T-helper 2 cell treated with Interferon-gamma antibody and Interleukin-4, amounts not matched to agents 5 μg/mL and 100 μg/mL, for 36 hours (primary cell): ENCODE measurements at regions not wholly inside any gene's neighbourhood (a gene's known extent, or its start where the extent isn't known, plus 50 kb on each side); places are given as distances from the start of the nearest gene placed in this dataset.

Experiments used
- DNase-seq: peaks from one replicate; pipeline ENCODE4 v3.0.0; 2021; ENCODE audit warnings: low spot score
- H3K27ac Mint-ChIP-seq: one replicate; pipeline ENCODE4 v1.8.0; 2021; ENCODE audit warnings: mild to moderate bottlenecking, mixed read lengths
- H3K27me3 Mint-ChIP-seq: one replicate; pipeline ENCODE4 v1.8.0; 2021; ENCODE audit warnings: low read depth, mixed read lengths
- H3K36me3 Mint-ChIP-seq: one replicate; pipeline ENCODE4 v1.8.0; 2021; ENCODE audit warnings: low read depth, mixed read lengths
- H3K4me1 Mint-ChIP-seq: one replicate; pipeline ENCODE4 v1.8.0; 2021; ENCODE audit warnings: low read depth, mixed read lengths
- H3K4me3 Mint-ChIP-seq: one replicate; pipeline ENCODE4 v1.8.0; 2022; ENCODE audit warnings: mild to moderate bottlenecking, moderate library complexity, mixed read lengths
- H3K9me3 Mint-ChIP-seq: one replicate; pipeline ENCODE4 v1.8.0; 2021; ENCODE audit warnings: mixed read lengths

DNA sequence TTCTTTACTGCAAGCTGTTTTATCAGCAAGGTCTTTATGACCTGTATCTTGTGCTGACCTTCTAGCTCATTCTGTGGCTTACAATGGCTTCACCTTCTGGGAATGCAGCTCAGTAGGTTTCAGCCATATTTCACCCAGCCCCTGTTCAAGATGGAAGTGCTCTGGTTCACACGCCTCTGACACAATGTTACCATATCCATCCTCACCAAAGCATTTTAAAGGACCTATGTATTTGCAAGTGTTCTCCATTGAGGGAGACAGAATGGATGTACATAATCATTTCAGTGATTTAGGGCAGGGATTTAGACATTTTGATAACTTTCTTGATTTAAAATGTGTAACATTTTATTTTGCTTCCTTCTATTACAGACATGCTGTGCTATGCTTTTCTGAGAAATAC, 182.3 kb upstream of the FN1 start:
- Mint-ChIP-seq H3K9me3 (no peaks in the 10 kb centered on the region), H3K36me3 (no peaks in the 10 kb centered on the region)

DNA sequence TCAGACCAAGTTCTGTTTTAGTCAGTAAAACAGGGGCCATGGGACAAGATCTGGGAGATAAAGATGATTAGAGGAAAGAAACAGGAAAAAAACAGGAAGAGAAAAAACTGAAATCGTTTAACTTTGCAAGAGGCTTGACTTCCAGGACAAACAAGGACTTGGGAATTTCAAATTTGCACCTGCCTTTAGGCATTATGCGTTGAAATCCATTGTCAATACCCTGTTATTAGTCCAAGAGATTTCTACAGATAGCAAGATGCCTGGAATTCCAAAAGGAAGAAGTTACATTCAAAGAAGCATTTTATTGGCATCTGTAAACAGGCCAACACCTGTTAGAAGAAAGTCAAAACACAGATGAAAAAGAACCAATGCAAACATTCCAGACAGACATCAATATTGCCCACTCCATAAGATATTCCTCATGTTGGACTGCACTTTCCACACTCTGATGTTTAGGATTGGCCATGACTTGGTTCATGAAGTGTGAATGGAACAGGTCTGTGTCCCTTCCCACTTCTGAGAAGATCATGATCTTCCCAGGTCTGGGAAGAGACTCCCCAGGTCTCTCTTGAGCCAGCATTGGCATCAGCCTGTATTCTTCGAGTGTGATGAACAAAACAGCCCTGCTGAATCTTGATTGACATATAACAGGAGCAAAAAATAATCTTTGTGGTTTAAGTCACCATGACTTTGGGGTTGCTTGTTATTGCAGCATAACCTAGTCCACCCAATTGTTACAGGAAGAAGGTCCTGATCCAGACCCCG, 181.4 kb upstream of the FN1 start:
- Mint-ChIP-seq H3K36me3 (no peaks in the 10 kb centered on the region), H3K9me3 (no peaks in the 10 kb centered on the region), H3K27ac (no peak overlapping the region), H3K4me1 (peaks cover 6% of the 10 kb centered on the region), H3K27me3 (peaks cover 6% of the 10 kb centered on the region), H3K4me3 (no peak overlapping the region)
- no peak for DNase-seq

More for the DNA sequence above, 182.3 kb upstream of the FN1 start:
- no peak overlapping the region for H3K4me3 Mint-ChIP-seq
- H3K27ac Mint-ChIP-seq = no peak overlapping the region
- DNase-seq = no peak
- H3K27me3 Mint-ChIP-seq = peaks cover 6% of the 10 kb centered on the region
- H3K4me1 Mint-ChIP-seq = peaks cover 6% of the 10 kb centered on the region

DNA sequence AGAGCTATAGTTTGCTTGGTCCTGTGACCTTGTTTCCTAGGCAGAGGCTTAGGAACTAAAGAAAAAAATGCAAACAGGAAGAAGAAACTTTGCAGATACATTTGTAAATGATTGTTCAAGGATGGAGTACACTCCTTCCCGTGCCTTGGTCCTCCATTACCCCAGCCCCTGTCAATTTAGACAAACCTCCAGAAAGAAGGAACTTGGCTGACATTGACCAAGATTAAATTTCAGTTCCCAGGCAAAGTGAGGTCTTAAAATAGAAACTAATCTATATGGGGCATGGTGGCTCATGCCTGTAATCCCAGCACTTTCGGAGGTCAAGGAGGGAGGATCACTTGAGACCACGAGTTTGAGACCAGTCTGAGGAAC, 179.9 kb upstream of the FN1 start:
- Mint-ChIP-seq H3K27me3 (peaks cover 6% of the 10 kb centered on the region), H3K27ac (no peak overlapping the region), H3K36me3 (no peaks in the 10 kb centered on the region), H3K9me3 (no peaks in the 10 kb centered on the region), H3K4me3 (no peak overlapping the region), H3K4me1 (peaks cover 6% of the 10 kb centered on the region)
- DNase-seq = no peak

DNA sequence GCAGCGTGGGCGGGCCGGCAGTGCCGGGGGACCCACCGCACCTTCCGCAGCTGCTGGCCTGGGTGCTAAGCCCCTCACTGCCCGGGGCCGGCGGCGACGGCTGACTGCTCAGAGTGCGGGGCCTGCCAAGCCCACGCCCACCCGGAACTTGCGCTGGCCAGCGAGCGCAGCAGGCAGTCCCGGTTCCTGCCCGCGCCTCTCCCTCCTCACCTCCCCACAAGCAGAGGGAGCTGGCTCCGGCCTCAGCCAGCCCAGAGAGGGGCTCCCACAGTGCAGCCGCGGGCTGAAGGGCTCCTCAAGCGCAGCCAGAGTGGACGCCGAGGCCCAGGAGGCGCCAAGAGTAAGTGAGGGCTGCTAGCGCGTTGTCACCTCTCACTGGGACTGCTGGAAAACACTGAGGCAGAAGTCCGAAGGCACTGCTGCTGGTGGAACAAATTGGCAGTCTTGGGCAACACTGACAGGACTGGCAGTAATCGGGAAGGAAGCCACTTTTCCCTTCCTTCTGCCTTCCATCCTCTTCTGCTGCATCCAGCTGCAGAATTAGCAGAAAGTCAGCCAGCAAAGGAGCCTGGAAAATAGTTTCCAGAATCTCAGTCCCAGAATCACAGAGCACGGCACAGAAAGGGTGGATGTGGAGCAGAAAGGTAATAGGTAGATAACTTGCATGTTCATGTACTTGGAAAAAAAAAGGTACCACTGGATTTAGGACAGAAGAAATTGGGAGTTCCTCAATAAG, 179.4 kb upstream of the FN1 start:
- Mint-ChIP-seq H3K27ac (no peak overlapping the region), H3K27me3 (peaks cover 6% of the 10 kb centered on the region), H3K4me1 (peaks cover 6% of the 10 kb centered on the region), H3K9me3 (no peaks in the 10 kb centered on the region), H3K4me3 (no peak overlapping the region), H3K36me3 (no peaks in the 10 kb centered on the region)
- no peak for DNase-seq

GRCh38 chr2:215614296-215614695, 178.4 kb upstream of the FN1 start:
- no peak for DNase-seq
- Mint-ChIP-seq H3K27ac (no peak overlapping the region), H3K9me3 (no peaks in the 10 kb centered on the region), H3K36me3 (no peaks in the 10 kb centered on the region), H3K4me3 (no peak overlapping the region), H3K27me3 (no peaks in the 10 kb centered on the region), H3K4me1 (no peaks in the 10 kb centered on the region)

DNA sequence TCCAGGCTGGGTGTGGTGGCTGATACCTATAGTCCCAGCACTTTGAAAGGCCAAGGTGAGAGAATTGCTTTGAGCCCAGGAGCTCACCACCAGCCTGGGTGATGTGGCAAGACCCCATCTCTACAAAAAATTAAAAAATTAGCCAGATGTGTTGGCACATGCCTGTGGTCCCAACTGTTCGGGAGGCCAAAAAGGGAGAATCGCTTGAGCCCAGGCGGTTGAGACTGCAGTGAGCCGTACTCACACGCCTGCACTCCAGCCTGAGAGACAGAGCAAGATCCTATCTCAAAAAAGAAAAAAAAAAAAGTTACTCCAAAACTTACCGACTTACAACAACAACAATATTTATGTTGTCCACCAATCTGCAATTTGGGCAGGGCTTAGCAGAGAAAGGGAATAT, 178.0 kb upstream of the FN1 start:
- DNase-seq = no peak
- no peaks in the 10 kb centered on the region for H3K4me1 Mint-ChIP-seq
- no peaks in the 10 kb centered on the region for H3K27me3 Mint-ChIP-seq
- no peak overlapping the region for H3K4me3 Mint-ChIP-seq
- no peaks in the 10 kb centered on the region for H3K9me3 Mint-ChIP-seq
- no peaks in the 10 kb centered on the region for H3K36me3 Mint-ChIP-seq
- H3K27ac Mint-ChIP-seq = no peak overlapping the region

DNA sequence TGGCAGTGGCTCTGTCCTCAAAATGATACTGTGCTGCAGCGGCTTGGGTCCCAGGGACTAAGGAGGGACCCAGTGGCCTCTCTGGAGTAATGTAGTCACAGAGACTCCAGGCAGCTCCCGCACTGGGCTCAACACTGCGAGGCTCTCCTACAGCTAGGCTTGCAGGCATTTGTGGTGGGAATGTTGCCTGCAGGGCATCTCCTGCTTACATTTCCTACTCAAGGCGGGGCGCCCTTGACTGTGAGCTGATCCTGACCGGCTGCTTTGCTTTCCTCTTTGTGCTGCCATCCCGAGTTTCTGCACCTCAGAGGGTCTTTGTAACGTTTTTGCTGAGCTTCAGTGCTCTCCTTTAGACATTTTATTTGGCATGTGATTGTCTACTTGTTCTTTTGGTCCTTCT, 177.4 kb upstream of the FN1 start:
- no peak overlapping the region for H3K4me3 Mint-ChIP-seq
- no peaks in the 10 kb centered on the region for H3K9me3 Mint-ChIP-seq
- no peaks in the 10 kb centered on the region for H3K36me3 Mint-ChIP-seq
- H3K27me3 Mint-ChIP-seq = no peaks in the 10 kb centered on the region
- no peak overlapping the region for H3K27ac Mint-ChIP-seq
- DNase-seq = no peak
- no peaks in the 10 kb centered on the region for H3K4me1 Mint-ChIP-seq

DNA sequence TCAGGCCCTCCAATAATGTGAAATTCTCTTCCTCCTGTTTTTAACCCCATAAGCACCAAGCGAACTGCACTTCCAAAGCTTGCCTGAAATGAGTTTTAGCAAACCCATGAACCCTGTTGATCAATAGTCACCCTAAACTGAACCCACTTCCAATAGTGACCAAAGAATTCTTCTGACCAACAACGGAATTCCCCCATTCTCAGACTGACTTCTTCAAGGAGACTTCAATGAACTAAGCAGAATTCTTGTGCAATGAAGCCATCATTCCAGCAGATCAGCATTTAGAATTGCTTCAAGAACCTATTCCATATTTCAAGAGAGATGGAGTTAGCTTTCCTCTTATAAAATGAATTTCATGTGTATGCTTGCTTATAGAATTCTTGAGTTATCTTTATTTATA, 176.9 kb upstream of the FN1 start:
- no peak overlapping the region for H3K27ac Mint-ChIP-seq
- no peak overlapping the region for H3K4me3 Mint-ChIP-seq
- no peak for DNase-seq
- no peaks in the 10 kb centered on the region for H3K9me3 Mint-ChIP-seq
- H3K36me3 Mint-ChIP-seq = no peaks in the 10 kb centered on the region
- no peaks in the 10 kb centered on the region for H3K27me3 Mint-ChIP-seq
- H3K4me1 Mint-ChIP-seq = no peaks in the 10 kb centered on the region

DNA sequence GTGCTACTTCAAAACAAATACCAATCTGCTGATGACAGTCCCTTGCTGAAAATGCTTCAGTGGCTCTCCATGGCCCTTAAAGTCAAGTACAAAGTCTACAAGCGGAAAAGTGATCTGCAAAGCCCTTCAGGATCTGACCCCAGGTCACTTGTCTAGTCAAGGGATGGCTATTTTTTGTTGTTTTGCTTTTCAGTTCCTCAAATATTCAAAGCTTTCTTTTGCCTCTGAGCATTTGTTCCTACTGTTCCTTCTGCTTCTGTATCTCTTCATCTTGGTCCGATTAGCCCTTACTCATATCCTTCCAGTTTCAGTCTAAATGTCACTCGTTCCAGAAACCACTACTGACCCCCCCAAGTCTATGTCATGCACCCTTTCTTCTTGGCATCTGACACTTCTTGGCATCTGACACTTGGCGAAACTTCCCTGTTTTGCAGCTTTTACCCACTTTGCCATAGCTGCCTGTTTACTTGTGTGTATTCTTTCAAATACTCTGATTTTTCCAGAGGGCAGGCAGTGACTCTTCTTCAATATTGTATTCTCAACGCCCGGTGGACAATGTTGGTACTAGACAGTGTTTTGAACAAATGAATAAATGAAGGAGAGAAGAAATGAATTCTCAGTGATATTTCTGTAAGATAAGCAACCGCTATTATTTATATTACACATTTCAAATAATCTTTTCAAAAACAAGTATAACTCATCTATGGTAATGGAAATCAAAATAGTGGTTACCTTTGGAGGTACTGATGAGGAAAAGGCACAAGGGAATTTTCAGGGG, 175.9 kb upstream of the FN1 start:
- Mint-ChIP-seq H3K36me3 (no peaks in the 10 kb centered on the region), H3K4me1 (no peaks in the 10 kb centered on the region), H3K27me3 (no peaks in the 10 kb centered on the region), H3K4me3 (no peak overlapping the region), H3K9me3 (no peaks in the 10 kb centered on the region), H3K27ac (no peak overlapping the region)
- DNase-seq = no peak

DNA sequence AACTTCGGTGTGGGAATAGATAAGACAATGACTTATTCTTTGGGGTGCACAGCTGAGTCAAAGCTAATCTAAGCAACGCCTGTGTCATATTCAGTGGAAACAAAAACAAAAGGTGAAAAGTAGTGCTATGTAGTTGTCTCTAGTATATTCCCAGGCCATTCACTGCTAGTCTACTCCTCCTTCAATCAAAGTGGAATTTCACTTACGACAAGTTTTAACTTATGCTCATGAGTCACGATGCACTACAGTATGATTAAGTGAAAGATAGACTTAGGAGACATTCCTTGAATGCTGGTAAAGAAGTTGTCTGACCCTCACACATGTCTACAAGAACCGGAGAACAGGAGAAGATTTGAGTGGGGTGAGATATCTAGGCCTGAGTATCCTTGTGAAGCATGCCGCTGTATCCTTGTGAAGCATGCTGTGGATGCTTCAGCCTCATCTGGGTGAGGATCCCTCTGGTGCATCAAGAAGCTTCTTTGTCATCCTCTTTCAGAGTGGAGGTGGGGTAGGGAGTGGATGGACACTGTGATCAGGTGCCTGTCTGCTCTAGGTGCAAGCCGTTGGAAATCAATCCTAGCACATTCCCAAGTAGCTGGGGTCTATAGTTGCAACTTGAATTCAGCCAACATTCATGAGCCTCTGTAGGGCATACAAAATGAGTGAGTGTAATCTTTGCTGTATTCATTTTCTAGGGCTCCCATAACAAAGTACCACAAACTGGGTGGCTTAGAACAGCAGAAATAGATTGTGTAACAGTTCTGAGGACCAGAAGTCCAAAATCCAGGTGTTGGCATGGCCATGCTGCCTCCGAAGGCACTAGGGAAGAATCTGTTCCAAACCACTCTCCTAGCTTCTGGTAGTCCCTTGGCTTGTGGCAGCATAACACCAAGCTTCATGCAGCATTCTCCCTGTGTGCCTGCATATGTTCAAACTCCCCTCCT, 173.5 kb upstream of the FN1 start:
- Mint-ChIP-seq H3K4me3 (no peak overlapping the region), H3K4me1 (no peaks in the 10 kb centered on the region), H3K27ac (no peak overlapping the region), H3K36me3 (no peaks in the 10 kb centered on the region), H3K27me3 (no peaks in the 10 kb centered on the region), H3K9me3 (no peaks in the 10 kb centered on the region)
- DNase-seq = no peak

GRCh38 chr2:215607766-215608165, 171.9 kb upstream of the FN1 start:
- no peaks in the 10 kb centered on the region for H3K27me3 Mint-ChIP-seq
- no peak overlapping the region for H3K4me3 Mint-ChIP-seq
- no peaks in the 10 kb centered on the region for H3K4me1 Mint-ChIP-seq
- H3K36me3 Mint-ChIP-seq = no peaks in the 10 kb centered on the region
- no peak overlapping the region for H3K27ac Mint-ChIP-seq
- H3K9me3 Mint-ChIP-seq = no peaks in the 10 kb centered on the region
- DNase-seq = no peak

- no peak overlapping the region for H3K4me3 Mint-ChIP-seq
- H3K27me3 Mint-ChIP-seq = no peaks in the 10 kb centered on the region
- H3K9me3 Mint-ChIP-seq = no peaks in the 10 kb centered on the region
- no peak for DNase-seq
- H3K4me1 Mint-ChIP-seq = no peaks in the 10 kb centered on the region
- H3K27ac Mint-ChIP-seq = no peak overlapping the region
- H3K36me3 Mint-ChIP-seq = no peaks in the 10 kb centered on the region
These were observed 170.4 kb upstream of the FN1 start for GRCh38 chr2:215606219-215606618.

- H3K9me3 Mint-ChIP-seq = no peaks in the 10 kb centered on the region
- no peak overlapping the region for H3K27ac Mint-ChIP-seq
- no peaks in the 10 kb centered on the region for H3K27me3 Mint-ChIP-seq
- no peaks in the 10 kb centered on the region for H3K36me3 Mint-ChIP-seq
- no peak overlapping the region for H3K4me3 Mint-ChIP-seq
- no peak for DNase-seq
- H3K4me1 Mint-ChIP-seq = no peaks in the 10 kb centered on the region
These were observed 169.3 kb upstream of the FN1 start for GRCh38 chr2:215605214-215605613.
